ENCODE measurements at regions not wholly inside any gene's neighbourhood (a gene's known extent, or its start where the extent isn't known, plus 50 kb on each side); places are given as distances from the start of the nearest gene placed in this dataset.

GRCh38 chr9:110078604-110079003 is 129.4 kb downstream of the C9orf152 start:
- Histone ChIP-seq H3K36me3 (ENCODE audit: control insufficient read depth, insufficient read depth, low read length) (no peaks in the 10 kb centered on the region), H3K4me1 (ENCODE audit: control insufficient read depth, insufficient read depth, low read length) (peaks cover 10% of the 10 kb centered on the region), H3K4me3 (ENCODE audit: low read depth, low read length) (no peak overlapping the region), H3K27ac (ENCODE audit: low read depth, low read length) (no peak overlapping the region), H3K27me3 (ENCODE audit: control insufficient read depth, insufficient read depth, low read length) (no peaks in the 10 kb centered on the region), H3K9ac (ENCODE audit: low read depth, low read length) (no peak overlapping the region), H3K9me3 (ENCODE audit: control insufficient read depth, insufficient read depth, low read length) (no peaks in the 10 kb centered on the region)

- peaks cover 10% of the 10 kb centered on the region for H3K4me1 ChIP-seq (ENCODE audit: control insufficient read depth, insufficient read depth, low read length)
- H3K4me3 ChIP-seq (ENCODE audit: low read depth, low read length): no peak overlapping the region
- no peaks in the 10 kb centered on the region for H3K27me3 ChIP-seq (ENCODE audit: control insufficient read depth, insufficient read depth, low read length)
- H3K36me3 ChIP-seq (ENCODE audit: control insufficient read depth, insufficient read depth, low read length): no peaks in the 10 kb centered on the region
- H3K9me3 ChIP-seq (ENCODE audit: control insufficient read depth, insufficient read depth, low read length): no peaks in the 10 kb centered on the region
- no peak overlapping the region for H3K9ac ChIP-seq (ENCODE audit: low read depth, low read length)
- H3K27ac ChIP-seq (ENCODE audit: low read depth, low read length): no peak overlapping the region
Measured at GRCh38 chr9:110081395-110081794, 126.6 kb downstream of the C9orf152 start.

GRCh38 chr9:110083866-110084265 is 124.1 kb downstream of the C9orf152 start:
- H3K9ac ChIP-seq (ENCODE audit: low read depth, low read length): no peak overlapping the region
- H3K36me3 ChIP-seq (ENCODE audit: control insufficient read depth, insufficient read depth, low read length): no peaks in the 10 kb centered on the region
- H3K9me3 ChIP-seq (ENCODE audit: control insufficient read depth, insufficient read depth, low read length): no peaks in the 10 kb centered on the region
- H3K4me1 ChIP-seq (ENCODE audit: control insufficient read depth, insufficient read depth, low read length): peaks cover 10% of the 10 kb centered on the region
- no peak overlapping the region for H3K27ac ChIP-seq (ENCODE audit: low read depth, low read length)
- no peak overlapping the region for H3K4me3 ChIP-seq (ENCODE audit: low read depth, low read length)
- no peaks in the 10 kb centered on the region for H3K27me3 ChIP-seq (ENCODE audit: control insufficient read depth, insufficient read depth, low read length)

GRCh38 chr9:110086537-110086936 is 121.4 kb downstream of the C9orf152 start:
- H3K4me1 ChIP-seq (ENCODE audit: control insufficient read depth, insufficient read depth, low read length): peaks cover 17% of the 10 kb centered on the region
- H3K27ac ChIP-seq (ENCODE audit: low read depth, low read length): no peak overlapping the region
- H3K27me3 ChIP-seq (ENCODE audit: control insufficient read depth, insufficient read depth, low read length): no peaks in the 10 kb centered on the region
- H3K9ac ChIP-seq (ENCODE audit: low read depth, low read length): no peak overlapping the region
- no peaks in the 10 kb centered on the region for H3K36me3 ChIP-seq (ENCODE audit: control insufficient read depth, insufficient read depth, low read length)
- no peak overlapping the region for H3K4me3 ChIP-seq (ENCODE audit: low read depth, low read length)
- no peaks in the 10 kb centered on the region for H3K9me3 ChIP-seq (ENCODE audit: control insufficient read depth, insufficient read depth, low read length)

GRCh38 chr9:110087605-110088004 is 120.4 kb downstream of the C9orf152 start:
- H3K4me1 ChIP-seq (ENCODE audit: control insufficient read depth, insufficient read depth, low read length): peaks cover 14% of the 10 kb centered on the region
- no peak overlapping the region for H3K27ac ChIP-seq (ENCODE audit: low read depth, low read length)
- H3K9ac ChIP-seq (ENCODE audit: low read depth, low read length): no peak overlapping the region
- H3K36me3 ChIP-seq (ENCODE audit: control insufficient read depth, insufficient read depth, low read length): no peaks in the 10 kb centered on the region
- no peaks in the 10 kb centered on the region for H3K27me3 ChIP-seq (ENCODE audit: control insufficient read depth, insufficient read depth, low read length)
- no peak overlapping the region for H3K4me3 ChIP-seq (ENCODE audit: low read depth, low read length)
- no peaks in the 10 kb centered on the region for H3K9me3 ChIP-seq (ENCODE audit: control insufficient read depth, insufficient read depth, low read length)

GRCh38 chr9:110088099-110088498 is 119.9 kb downstream of the C9orf152 start:
- H3K4me1 ChIP-seq (ENCODE audit: control insufficient read depth, insufficient read depth, low read length): peaks cover 14% of the 10 kb centered on the region
- H3K4me3 ChIP-seq (ENCODE audit: low read depth, low read length): no peak overlapping the region
- no peaks in the 10 kb centered on the region for H3K36me3 ChIP-seq (ENCODE audit: control insufficient read depth, insufficient read depth, low read length)
- H3K9me3 ChIP-seq (ENCODE audit: control insufficient read depth, insufficient read depth, low read length): no peaks in the 10 kb centered on the region
- no peak overlapping the region for H3K9ac ChIP-seq (ENCODE audit: low read depth, low read length)
- H3K27me3 ChIP-seq (ENCODE audit: control insufficient read depth, insufficient read depth, low read length): no peaks in the 10 kb centered on the region
- no peak overlapping the region for H3K27ac ChIP-seq (ENCODE audit: low read depth, low read length)

GRCh38 chr9:110089681-110090370 is 118.1 kb downstream of the C9orf152 start:
- Histone ChIP-seq H3K36me3 (ENCODE audit: control insufficient read depth, insufficient read depth, low read length) (no peaks in the 10 kb centered on the region), H3K9ac (ENCODE audit: low read depth, low read length) (no peak overlapping the region), H3K4me1 (ENCODE audit: control insufficient read depth, insufficient read depth, low read length) (peaks cover 21% of the 10 kb centered on the region), H3K27me3 (ENCODE audit: control insufficient read depth, insufficient read depth, low read length) (no peaks in the 10 kb centered on the region), H3K9me3 (ENCODE audit: control insufficient read depth, insufficient read depth, low read length) (no peaks in the 10 kb centered on the region), H3K4me3 (ENCODE audit: low read depth, low read length) (no peak overlapping the region), H3K27ac (ENCODE audit: low read depth, low read length) (no peak overlapping the region)

- peaks cover 25% of the 10 kb centered on the region for H3K4me1 ChIP-seq (ENCODE audit: control insufficient read depth, insufficient read depth, low read length)
- H3K9me3 ChIP-seq (ENCODE audit: control insufficient read depth, insufficient read depth, low read length): no peaks in the 10 kb centered on the region
- no peaks in the 10 kb centered on the region for H3K27me3 ChIP-seq (ENCODE audit: control insufficient read depth, insufficient read depth, low read length)
- H3K36me3 ChIP-seq (ENCODE audit: control insufficient read depth, insufficient read depth, low read length): no peaks in the 10 kb centered on the region
- no peak overlapping the region for H3K27ac ChIP-seq (ENCODE audit: low read depth, low read length)
- no peak overlapping the region for H3K9ac ChIP-seq (ENCODE audit: low read depth, low read length)
- no peak overlapping the region for H3K4me3 ChIP-seq (ENCODE audit: low read depth, low read length)
Measured at GRCh38 chr9:110092792-110093191, 115.2 kb downstream of the C9orf152 start.

GRCh38 chr9:110093417-110093816 is 114.5 kb downstream of the C9orf152 start:
- Histone ChIP-seq H3K9ac (ENCODE audit: low read depth, low read length) (no peak overlapping the region), H3K9me3 (ENCODE audit: control insufficient read depth, insufficient read depth, low read length) (no peaks in the 10 kb centered on the region), H3K4me3 (ENCODE audit: low read depth, low read length) (no peak overlapping the region), H3K36me3 (ENCODE audit: control insufficient read depth, insufficient read depth, low read length) (0 out of 2 replicates have a peak, but pooled peaks cover under 1% of the 10 kb centered on the region), H3K27ac (ENCODE audit: low read depth, low read length) (no peak overlapping the region), H3K4me1 (ENCODE audit: control insufficient read depth, insufficient read depth, low read length) (peaks cover 28% of the 10 kb centered on the region), H3K27me3 (ENCODE audit: control insufficient read depth, insufficient read depth, low read length) (no peaks in the 10 kb centered on the region)

GRCh38 chr9:110093871-110094270 is 114.1 kb downstream of the C9orf152 start:
- Histone ChIP-seq H3K9me3 (ENCODE audit: control insufficient read depth, insufficient read depth, low read length) (no peaks in the 10 kb centered on the region), H3K27me3 (ENCODE audit: control insufficient read depth, insufficient read depth, low read length) (no peaks in the 10 kb centered on the region), H3K36me3 (ENCODE audit: control insufficient read depth, insufficient read depth, low read length) (0 out of 2 replicates have a peak, but pooled peaks cover 3% of the 10 kb centered on the region)

GRCh38 chr9:110095161-110095595 is 112.8 kb downstream of the C9orf152 start:
- Histone ChIP-seq H3K9ac (ENCODE audit: low read depth, low read length) (no peak overlapping the region), H3K4me1 (ENCODE audit: control insufficient read depth, insufficient read depth, low read length) (peaks cover 28% of the 10 kb centered on the region), H3K27me3 (ENCODE audit: control insufficient read depth, insufficient read depth, low read length) (no peaks in the 10 kb centered on the region), H3K36me3 (ENCODE audit: control insufficient read depth, insufficient read depth, low read length) (0 out of 2 replicates have a peak, but pooled peaks cover 3% of the 10 kb centered on the region), H3K9me3 (ENCODE audit: control insufficient read depth, insufficient read depth, low read length) (no peaks in the 10 kb centered on the region), H3K27ac (ENCODE audit: low read depth, low read length) (no peak overlapping the region), H3K4me3 (ENCODE audit: low read depth, low read length) (no peak overlapping the region)

More at GRCh38 chr9:110093871-110094270, 114.1 kb downstream of the C9orf152 start:
- Histone ChIP-seq H3K27ac (ENCODE audit: low read depth, low read length) (no peak overlapping the region), H3K4me1 (ENCODE audit: control insufficient read depth, insufficient read depth, low read length) (peaks cover 32% of the 10 kb centered on the region), H3K9ac (ENCODE audit: low read depth, low read length) (no peak overlapping the region), H3K4me3 (ENCODE audit: low read depth, low read length) (no peak overlapping the region)

All from HUES48 (cell line).